DOHH2 (cell line): ENCODE measurements at regions not wholly inside any gene's neighbourhood (a gene's known extent, or its start where the extent isn't known, plus 50 kb on each side); places are given as distances from the start of the nearest gene placed in this dataset.
"Not testable (repeated sequence)": the region's sequence is repeated elsewhere in the genome, so short reads cannot be mapped to it uniquely, and the experiment has no call there.

Experiments
- H3F3A ChIP-seq: fragments of 200-600 bp; sonication (generic), shearing (Covaris generic); 2 replicates; pipeline ENCODE4 v1.6.0; 2016; ENCODE audit warnings: antibody characterized with exemption, mild to moderate bottlenecking; ENCODE audit not compliant: control insufficient read depth, insufficient read depth
- H3K27ac ChIP-seq: fragments of 200-600 bp; sonication (generic); 2 replicates; pipeline ENCODE4 v1.5.1; 2014; ENCODE audit warnings: low read depth, mild to moderate bottlenecking, low read length, moderate library complexity
- H3K27me3 ChIP-seq: fragments of 200-600 bp; sonication (generic); 2 replicates; pipeline ENCODE4 v1.6.1; 2014; ENCODE audit warnings: mild to moderate bottlenecking, low read length, mixed read lengths; ENCODE audit not compliant: control insufficient read depth
- H3K36me3 ChIP-seq: fragments of 200-600 bp; sonication (generic); 2 replicates; pipeline ENCODE4 v1.6.1; 2014; ENCODE audit warnings: mild to moderate bottlenecking, low read length, moderate library complexity, mixed read lengths; ENCODE audit not compliant: control insufficient read depth
- H3K4me1 ChIP-seq: fragments of 200-600 bp; sonication (generic); 2 replicates; pipeline ENCODE4 v1.6.1; 2014; ENCODE audit warnings: mild to moderate bottlenecking, low read length, mixed read lengths; ENCODE audit not compliant: control insufficient read depth
- H3K4me2 ChIP-seq: fragments of 200-600 bp; sonication (generic); 2 replicates; pipeline ENCODE4 v1.6.0; 2014; ENCODE audit warnings: mild to moderate bottlenecking, low read length, moderate library complexity
- H3K4me3 ChIP-seq: fragments of 200-600 bp; sonication (generic); 2 replicates; pipeline ENCODE4 v1.5.1; 2014; ENCODE audit warnings: mild to moderate bottlenecking, low read length, mixed read lengths
- H3K79me2 ChIP-seq: fragments of 200-600 bp; sonication (generic); 2 replicates; pipeline ENCODE4 v1.6.1; 2014; ENCODE audit warnings: mild to moderate bottlenecking, low read length, mixed read lengths; ENCODE audit not compliant: control insufficient read depth
- H3K9me2 ChIP-seq: fragments of 200-600 bp; sonication (generic); replicated peaks from 2 replicates; pipeline ENCODE4 v1.6.1; 2014; ENCODE audit warnings: mild to moderate bottlenecking, low read length, mixed read lengths; ENCODE audit not compliant: control insufficient read depth
- H3K9me3 ChIP-seq: fragments of 200-600 bp; sonication (generic); 2 replicates; pipeline ENCODE4 v1.6.1; 2014; ENCODE audit warnings: antibody characterized with exemption, low read length, mixed read lengths; ENCODE audit not compliant: control insufficient read depth, insufficient read depth
- H4K20me1 ChIP-seq: fragments of 200-600 bp; sonication (generic); 2 replicates; pipeline ENCODE4 v1.6.0; 2014; ENCODE audit warnings: low read depth, mild to moderate bottlenecking, antibody characterized with exemption, low read length, moderate library complexity; ENCODE audit not compliant: control insufficient read depth, insufficient read depth
- CTCF ChIP-seq: fragments of 200-600 bp; sonication (generic); IDR thresholded peaks from one replicate; pipeline ENCODE4 v1.5.1; 2014; ENCODE audit warnings: antibody characterized with exemption, mild to moderate bottlenecking, low read depth, low read length; ENCODE audit not compliant: poor library complexity, severe bottlenecking
- EZH2phosphoT487 ChIP-seq: fragments of 200-600 bp; sonication (generic); IDR thresholded peaks from 2 replicates; pipeline ENCODE4 v1.6.1; 2017; ENCODE audit warnings: borderline replicate concordance, mild to moderate bottlenecking, antibody characterized with exemption, low read length, moderate library complexity, mixed read lengths

GRCh38 chr15:81922143-81922542, 123.7 kb downstream of the MEX3B start:
- Histone ChIP-seq H4K20me1 (no peaks in the 10 kb centered on the region), H3K36me3 (no peaks in the 10 kb centered on the region), H3K9me3 (peaks cover 32% of the 10 kb centered on the region), H3K79me2 (no peaks in the 10 kb centered on the region), H3K27me3 (no peaks in the 10 kb centered on the region), H3K9me2 (no peaks in the 10 kb centered on the region), H3K4me2 (no peak overlapping the region), H3K27ac (no peak overlapping the region), H3K4me3 (no peak overlapping the region), H3K4me1 (no peaks in the 10 kb centered on the region), H3F3A (no peaks in the 10 kb centered on the region)
- no peak for TF ChIP-seq EZH2phosphoT487
- TF ChIP-seq CTCF, result no peak

- TF ChIP-seq EZH2phosphoT487, result no peak
- no peak for TF ChIP-seq CTCF
- H3K9me3 ChIP-seq, result peaks cover 39% of the 10 kb centered on the region
- H3F3A ChIP-seq, result no peaks in the 10 kb centered on the region
- no peaks in the 10 kb centered on the region for H3K36me3 ChIP-seq
- H3K4me2 ChIP-seq, result no peak overlapping the region
- H3K4me3 ChIP-seq, result no peak overlapping the region
- no peaks in the 10 kb centered on the region for H3K27me3 ChIP-seq
- no peaks in the 10 kb centered on the region for H3K79me2 ChIP-seq
- no peaks in the 10 kb centered on the region for H3K9me2 ChIP-seq
- no peaks in the 10 kb centered on the region for H3K4me1 ChIP-seq
- H3K27ac ChIP-seq, result no peak overlapping the region
- H4K20me1 ChIP-seq, result no peaks in the 10 kb centered on the region
Observed at GRCh38 chr15:81921163-81921562, 124.7 kb downstream of the MEX3B start.

GRCh38 chr15:81918767-81919166, 127.1 kb downstream of the MEX3B start:
- not testable (repeated sequence) for H3K4me1 ChIP-seq, H3F3A ChIP-seq, H3K9me2 ChIP-seq, H3K4me2 ChIP-seq, H3K36me3 ChIP-seq, H3K79me2 ChIP-seq, H3K4me3 ChIP-seq, H3K27me3 ChIP-seq, H3K27ac ChIP-seq, H4K20me1 ChIP-seq
- peaks cover 39% of the 10 kb centered on the region for H3K9me3 ChIP-seq

GRCh38 chr15:81916451-81916850, 129.4 kb downstream of the MEX3B start:
- Histone ChIP-seq H3K4me3 (no peak overlapping the region), H3K4me2 (no peak overlapping the region)

More at GRCh38 chr15:81916451-81916850, 129.4 kb downstream of the MEX3B start:
- Histone ChIP-seq H3K27me3 (no peaks in the 10 kb centered on the region), H3K4me1 (no peaks in the 10 kb centered on the region), H3K27ac (no peak overlapping the region), H3K79me2 (no peaks in the 10 kb centered on the region), H3F3A (no peaks in the 10 kb centered on the region), H3K9me3 (peaks cover 39% of the 10 kb centered on the region), H3K9me2 (no peaks in the 10 kb centered on the region), H4K20me1 (no peaks in the 10 kb centered on the region), H3K36me3 (no peaks in the 10 kb centered on the region)
- TF ChIP-seq CTCF (no peak), EZH2phosphoT487 (no peak)
